CD4-positive, alpha-beta T cell treated with Interferon alpha-2 for 1 hour (primary cell): ENCODE measurements at regions not wholly inside any gene's neighbourhood (a gene's known extent, or its start where the extent isn't known, plus 50 kb on each side); places are given as distances from the start of the nearest gene placed in this dataset.
"Not testable (repeated sequence)": the region's sequence is repeated elsewhere in the genome, so short reads cannot be mapped to it uniquely, and the experiment has no call there.

Experiments
- DNase-seq, 2 donors: peaks; one replicate each; pipeline ENCODE4 v3.0.0-alpha.2; 2020 to 2022

GRCh38 chr12:88870000-88870737 lies 289.9 kb upstream of the KITLG start:
- no peak for DNase-seq

GRCh38 chr12:88868050-88868449 lies 287.8 kb upstream of the KITLG start:
- DNase-seq, result no peak

- no peak for DNase-seq
Measured at GRCh38 chr12:88867510-88867909, 287.2 kb upstream of the KITLG start.

DNA sequence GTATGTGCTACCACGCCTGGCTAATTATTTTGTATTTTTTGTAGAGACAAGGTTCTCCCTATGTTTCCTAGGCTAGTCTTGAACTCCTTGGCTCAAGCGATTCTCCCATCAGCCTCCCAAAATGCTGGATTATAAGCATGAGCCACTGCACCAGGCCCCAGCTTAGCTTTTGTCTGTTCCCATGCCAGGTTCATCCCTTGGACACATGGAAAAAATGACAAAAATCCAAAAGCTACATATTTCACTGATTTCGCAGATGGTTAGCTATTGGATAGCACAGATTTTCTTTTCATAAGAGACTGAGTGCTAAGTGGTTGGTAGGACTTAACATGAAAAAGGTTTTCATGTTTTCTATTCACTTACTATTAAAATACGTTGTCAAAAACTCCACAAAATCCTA lies 286.6 kb upstream of the KITLG start:
- no peak for DNase-seq

DNA sequence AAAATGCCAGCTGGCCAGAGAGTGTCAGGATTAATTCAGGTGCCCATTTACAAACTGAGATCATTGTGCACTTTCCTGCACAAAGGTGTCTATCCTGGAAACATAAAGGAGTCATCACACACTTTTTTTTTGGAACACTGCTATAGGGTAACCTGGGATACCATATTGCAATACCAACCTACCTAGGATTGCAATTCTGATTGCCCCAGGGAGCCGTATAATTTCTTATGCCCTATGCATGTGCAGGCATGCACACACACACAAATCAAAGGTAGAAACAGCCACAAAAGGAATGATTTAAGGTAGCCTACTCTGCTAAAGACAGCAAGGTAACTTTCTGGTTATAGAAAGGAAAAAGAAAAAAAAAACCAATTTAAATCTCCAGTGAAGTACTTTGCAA lies 285.3 kb upstream of the KITLG start:
- no peak for DNase-seq

- DNase-seq, result no peak
Measured at GRCh38 chr12:88860851-88861250, 280.6 kb upstream of the KITLG start.

GRCh38 chr12:88856201-88856600 lies 275.9 kb upstream of the KITLG start:
- DNase-seq, result no peak

GRCh38 chr12:88855301-88855700 lies 275.0 kb upstream of the KITLG start:
- DNase-seq, result no peak

DNA sequence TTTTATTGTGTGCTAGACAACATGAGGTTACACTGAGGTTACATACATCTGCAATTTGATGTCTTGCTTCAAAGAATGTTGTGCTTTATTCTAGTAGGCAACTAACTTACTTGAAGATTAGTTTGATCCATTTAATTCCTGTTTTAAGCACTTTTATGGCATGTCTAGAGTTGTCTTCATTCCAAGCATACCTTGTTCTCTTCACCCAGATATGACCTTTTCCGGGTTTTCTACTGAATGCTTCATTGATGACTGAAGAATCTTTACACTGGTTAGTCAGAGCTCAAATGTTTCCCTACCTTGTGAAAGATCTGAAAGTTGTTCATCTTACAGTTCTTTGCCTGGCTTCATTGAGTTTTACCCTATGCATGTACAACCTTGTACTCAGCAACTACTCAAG lies 274.0 kb upstream of the KITLG start:
- no peak for DNase-seq

- not testable (repeated sequence) for DNase-seq
Measured at GRCh38 chr12:88847246-88847645, 267.0 kb upstream of the KITLG start.

DNA sequence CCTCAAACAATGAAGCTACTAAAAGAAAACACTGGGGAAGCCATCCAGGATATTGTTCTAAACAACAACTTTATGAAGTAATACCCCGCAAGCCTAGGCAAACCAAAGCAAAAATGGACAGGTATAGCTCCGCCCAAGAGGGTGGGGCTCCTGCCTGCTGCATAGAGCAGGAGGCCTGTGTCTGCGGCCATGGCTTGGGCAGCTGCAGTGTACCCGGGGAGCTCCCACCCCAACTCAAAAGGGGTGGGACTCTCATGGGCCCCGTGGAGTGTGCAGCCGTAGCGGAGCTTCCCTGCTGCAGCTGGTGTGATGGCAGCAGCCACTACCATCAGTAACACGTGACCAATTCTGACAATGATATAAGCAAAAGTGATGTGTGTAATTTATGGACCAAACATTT lies 264.2 kb upstream of the KITLG start:
- no peak for DNase-seq

- DNase-seq, result no peak
Measured at GRCh38 chr12:88842314-88842713, 262.0 kb upstream of the KITLG start.

GRCh38 chr12:88839486-88839885 lies 259.2 kb upstream of the KITLG start:
- no peak for DNase-seq

- no peak for DNase-seq
Measured at GRCh38 chr12:88836156-88836555, 255.9 kb upstream of the KITLG start.

- DNase-seq, result no peak
Measured at GRCh38 chr12:88834226-88834625, 254.0 kb upstream of the KITLG start.

GRCh38 chr12:88833641-88834116 lies 253.4 kb upstream of the KITLG start:
- no peak for DNase-seq

DNA sequence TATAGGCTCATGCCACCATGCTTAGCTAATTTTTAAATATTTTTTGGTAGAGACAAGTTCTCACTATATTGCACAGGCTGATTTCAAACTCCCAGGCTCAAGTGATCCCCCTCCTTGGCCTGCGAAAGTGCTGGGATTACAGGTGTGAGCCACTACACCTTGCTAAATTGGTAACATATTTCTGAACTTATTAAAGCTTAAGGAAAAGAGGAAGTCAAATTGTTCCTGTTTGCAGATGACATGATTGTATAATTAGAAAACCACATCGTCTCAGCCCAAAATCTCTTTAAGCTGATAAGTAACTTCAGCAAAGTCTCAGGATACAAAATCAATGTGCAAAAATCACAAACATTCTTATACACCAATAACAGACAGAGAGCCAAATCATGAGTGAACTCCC lies 248.3 kb upstream of the KITLG start:
- not testable (repeated sequence) for DNase-seq

- DNase-seq, result no peak
Measured at GRCh38 chr12:88820012-88820411, 239.7 kb upstream of the KITLG start.

- no peak for DNase-seq
Measured at GRCh38 chr12:88816201-88816600, 235.9 kb upstream of the KITLG start.

- DNase-seq, result no peak
Measured at GRCh38 chr12:88814779-88815178, 234.5 kb upstream of the KITLG start.

DNA sequence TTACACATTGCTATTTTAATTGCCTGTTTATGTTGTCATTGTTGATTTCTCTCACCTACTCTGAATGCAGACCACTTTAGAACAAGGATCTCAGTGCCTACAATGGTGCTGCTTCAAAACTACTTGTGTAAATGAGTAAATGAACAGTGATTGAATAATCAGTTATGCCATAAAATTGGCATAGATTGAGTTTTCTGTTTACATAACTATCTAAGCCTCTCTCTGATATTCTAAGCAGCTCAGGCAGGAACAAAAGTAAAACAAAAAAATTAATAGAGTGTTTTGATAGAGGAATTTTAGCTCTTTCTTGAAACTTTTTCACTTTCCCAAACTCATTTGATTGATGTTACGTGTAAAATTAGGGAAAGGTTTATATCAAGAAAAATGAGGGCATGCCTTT lies 232.3 kb upstream of the KITLG start:
- DNase-seq, result no peak

DNA sequence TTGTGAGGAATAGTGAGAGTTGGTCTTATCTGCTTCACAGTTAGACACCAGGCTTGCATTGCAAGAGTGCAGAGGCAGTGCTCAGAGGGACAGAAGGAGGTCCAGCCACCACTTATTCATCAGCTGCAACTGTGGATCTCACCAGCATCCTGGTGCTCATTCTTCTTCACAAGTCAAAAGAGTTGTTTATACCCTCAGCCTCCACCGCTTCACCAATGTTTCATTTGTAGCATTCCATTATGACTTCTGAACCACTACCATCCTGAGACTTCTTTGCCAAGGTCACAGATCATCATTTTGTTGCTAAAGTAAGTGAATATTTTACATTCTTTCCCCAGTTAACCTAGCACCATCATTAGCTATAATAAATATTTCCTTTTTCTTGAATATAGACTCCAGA lies 230.5 kb upstream of the KITLG start:
- no peak for DNase-seq

DNA sequence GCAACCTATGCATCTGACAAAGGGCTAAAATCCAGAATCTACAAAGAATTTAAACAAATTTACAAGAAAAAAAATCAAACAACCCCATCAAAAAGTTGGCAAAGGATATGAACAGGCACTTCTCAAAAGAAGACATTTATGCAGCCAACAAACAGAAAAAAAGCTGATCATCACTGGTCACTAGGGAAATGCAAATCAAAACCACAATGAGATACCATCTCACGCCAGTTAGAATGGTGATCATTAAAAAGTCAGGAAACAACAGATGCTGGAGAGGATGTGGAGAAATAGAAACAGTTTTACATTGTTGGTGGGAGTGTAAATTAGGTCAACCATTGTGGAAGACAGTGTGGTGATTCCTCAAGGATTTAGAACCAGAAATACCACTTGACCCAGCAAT lies 229.6 kb upstream of the KITLG start:
- not testable (repeated sequence) for DNase-seq

- no peak for DNase-seq
Measured at GRCh38 chr12:88805692-88806091, 225.4 kb upstream of the KITLG start.

DNA sequence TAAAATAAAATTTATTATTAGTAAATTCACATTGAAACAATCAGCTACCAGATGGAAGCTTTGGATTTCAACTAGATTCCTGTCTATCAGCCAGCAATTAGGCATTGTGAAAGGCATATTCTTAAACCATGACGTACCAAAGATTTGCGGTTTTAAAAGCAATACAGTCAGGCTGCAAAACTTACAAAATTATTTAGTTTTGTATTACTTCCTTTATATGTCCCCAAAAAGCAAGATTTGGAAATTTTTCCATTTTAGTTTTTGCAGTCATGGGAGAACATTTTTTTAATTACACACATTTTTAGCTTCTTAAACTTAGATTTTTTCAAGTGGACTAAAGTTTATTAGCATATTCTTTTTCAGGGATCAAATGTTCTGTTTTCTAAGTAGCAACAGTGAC lies 225.0 kb upstream of the KITLG start:
- DNase-seq, result no peak
